ENCODE measurements at regions not wholly inside any gene's neighbourhood (a gene's known extent, or its start where the extent isn't known, plus 50 kb on each side); places are given as distances from the start of the nearest gene placed in this dataset.

GRCh38 chr1:218874313-218874712 lies 299.4 kb upstream of the LYPLAL1 start:
- peak overlapping the region; percentile 11 for H3K4me2 ChIP-seq (replicated peaks; ENCODE audit: extremely low read depth, low read length, poor library complexity, severe bottlenecking)
- Mint-ChIP-seq H3K27ac (peak overlapping the region in 5 of 7 donors; percentile 28 to 50 (median 33)), H3K4me1 (peaks cover 14% of the 10 kb centered on the region), H3K9me3 (peaks cover 0 to 5% (median 0%) of the 10 kb centered on the region in 7 donors), H3K27me3 (ENCODE audit: low read depth in 3 of 3) (no peaks in the 10 kb centered on the region), H3K36me3 (no peaks in the 10 kb centered on the region), H3K4me3 (peak overlapping the region in 1 of 2 donors; percentile 61)
- peaks cover 0 to 10% of the 10 kb centered on the region in 2 donors for H3K4me1 ChIP-seq (ENCODE audit: control insufficient read depth in 1 of 2, insufficient read depth in 2 of 2, low read length in 2 of 2)
- no peaks in the 10 kb centered on the region for H3K36me3 ChIP-seq (replicated peaks in 1 of 2; ENCODE audit: control insufficient read depth in 1 of 2, insufficient read depth in 2 of 2, low read length in 2 of 2)
- no peak for TF ChIP-seq CTCF (IDR thresholded peaks at IDR 0.05)
- no peak overlapping the region for H3K9ac ChIP-seq (ENCODE audit: insufficient read depth, low read length, poor library complexity, severe bottlenecking)
- no peak overlapping the region for H2AFZ ChIP-seq (ENCODE audit: insufficient read depth, low read depth, low read length, poor library complexity, severe bottlenecking)
- H3K4me3 ChIP-seq (replicated peaks in 1 of 3; ENCODE audit: low read depth in 2 of 3, low read length in 3 of 3): no peak overlapping the region
- H4K20me1 ChIP-seq (ENCODE audit: insufficient read depth, low read length): no peaks in the 10 kb centered on the region
- intact Hi-C loops (cut with micrococcal nuclease): no loop called here
- WGBS (ENCODE audit: insufficient coverage): no CpG with 5 or more reads among the region's 4 CpGs
- no peaks in the 10 kb centered on the region for H3K27me3 ChIP-seq (ENCODE audit: control insufficient read depth in 2 of 2, insufficient read depth in 2 of 2, low read length in 2 of 2)
- H3K79me2 ChIP-seq (ENCODE audit: insufficient read depth, low read length): no peaks in the 10 kb centered on the region
- no peak overlapping the region for H3K27ac ChIP-seq (ENCODE audit: low read depth in 1 of 2, low read length in 2 of 2)
- peak; percentile 51 to 80 (median 65) for DNase-seq
- no peaks in the 10 kb centered on the region for H3K9me3 ChIP-seq (replicated peaks in 1 of 2; ENCODE audit: control insufficient read depth in 1 of 2, insufficient read depth in 1 of 2, low read length in 2 of 2)

GRCh38 chr1:218874801-218875400 lies 298.8 kb upstream of the LYPLAL1 start:
- Histone ChIP-seq H3K27me3 (ENCODE audit: control insufficient read depth in 2 of 2, insufficient read depth in 2 of 2, low read length in 2 of 2) (no peaks in the 10 kb centered on the region), H3K4me1 (ENCODE audit: control insufficient read depth in 1 of 2, insufficient read depth in 2 of 2, low read length in 2 of 2) (peaks cover 0 to 10% of the 10 kb centered on the region in 2 donors), H3K79me2 (ENCODE audit: insufficient read depth, low read length) (no peaks in the 10 kb centered on the region), H3K27ac (ENCODE audit: low read depth in 1 of 2, low read length in 2 of 2) (no peak overlapping the region), H3K36me3 (replicated peaks in 1 of 2; ENCODE audit: control insufficient read depth in 1 of 2, insufficient read depth in 2 of 2, low read length in 2 of 2) (no peaks in the 10 kb centered on the region), H3K4me2 (replicated peaks; ENCODE audit: extremely low read depth, low read length, poor library complexity, severe bottlenecking) (no peak overlapping the region), H3K9ac (ENCODE audit: insufficient read depth, low read length, poor library complexity, severe bottlenecking) (no peak overlapping the region), H4K20me1 (ENCODE audit: insufficient read depth, low read length) (no peaks in the 10 kb centered on the region), H3K9me3 (replicated peaks in 1 of 2; ENCODE audit: control insufficient read depth in 1 of 2, insufficient read depth in 1 of 2, low read length in 2 of 2) (no peaks in the 10 kb centered on the region), H3K4me3 (replicated peaks in 1 of 3; ENCODE audit: low read depth in 2 of 3, low read length in 3 of 3) (no peak overlapping the region), H2AFZ (ENCODE audit: insufficient read depth, low read depth, low read length, poor library complexity, severe bottlenecking) (no peak overlapping the region)
- Mint-ChIP-seq H3K4me1 (peaks cover 14% of the 10 kb centered on the region), H3K9me3 (peaks cover 0 to 5% (median 0%) of the 10 kb centered on the region in 7 donors), H3K27ac (peak overlapping the region in 3 of 7 donors; percentile 28 to 50 (median 31)), H3K36me3 (no peaks in the 10 kb centered on the region), H3K4me3 (no peak overlapping the region), H3K27me3 (ENCODE audit: low read depth in 3 of 3) (no peaks in the 10 kb centered on the region)
- no peak for DNase-seq
- intact Hi-C loops (cut with micrococcal nuclease): no loop called here
- no peak for TF ChIP-seq CTCF (IDR thresholded peaks at IDR 0.05)
- 0% methylated on average over 1 of the region's 11 CpGs for WGBS (ENCODE audit: insufficient coverage)
